ENCODE measurements at regions not wholly inside any gene's neighbourhood (a gene's known extent, or its start where the extent isn't known, plus 50 kb on each side); places are given as distances from the start of the nearest gene placed in this dataset.

- Histone ChIP-seq H3K9me3 (ENCODE audit: control insufficient read depth, low read depth, low read length) (no peaks in the 10 kb centered on the region), H4K5ac (ENCODE audit: insufficient read length, low read depth, low read length) (no peak overlapping the region), H3K23me2 (ENCODE audit: insufficient read length, low read depth, low read length, poor library complexity, severe bottlenecking) (peaks cover 2% of the 10 kb centered on the region), H3K4me2 (ENCODE audit: insufficient read depth, insufficient read length, low read length) (no peak overlapping the region), H2BK5ac (ENCODE audit: insufficient read length, low read length) (no peak overlapping the region), H2BK12ac (ENCODE audit: insufficient read length, low read depth, low read length) (no peak overlapping the region), H3K79me2 (ENCODE audit: insufficient read depth, low read length) (no peaks in the 10 kb centered on the region), H3K9ac (ENCODE audit: extremely low read depth, insufficient read length, low read length) (no peak overlapping the region), H3K23ac (ENCODE audit: insufficient read length, low read depth, low read length) (no peak overlapping the region), H4K8ac (replicated peaks; ENCODE audit: insufficient read length, low read depth, low read length) (no peak overlapping the region), H3K4ac (ENCODE audit: low read depth, low read length) (no peak overlapping the region), H2AFZ (ENCODE audit: low read length) (no peak overlapping the region), H3K14ac (ENCODE audit: insufficient read depth, low read length) (no peak overlapping the region), H3K27me3 (ENCODE audit: insufficient read depth, low read length) (no peaks in the 10 kb centered on the region), H3K56ac (ENCODE audit: insufficient read length, low read depth, low read length) (no peak overlapping the region), H3K18ac (ENCODE audit: insufficient read length, low read depth, low read length) (no peak overlapping the region), H3K79me1 (ENCODE audit: insufficient read depth, low read depth, low read length, poor library complexity, severe bottlenecking) (no peaks in the 10 kb centered on the region), H3T11ph (ENCODE audit: low read length) (no peak overlapping the region), H2BK15ac (ENCODE audit: low read depth, low read length) (no peak overlapping the region), H3K27ac (ENCODE audit: insufficient read length, low read depth, low read length) (no peak overlapping the region), H3K4me1 (ENCODE audit: insufficient read depth, low read length) (no peaks in the 10 kb centered on the region), H2AK5ac (ENCODE audit: insufficient read length, low read length) (no peak overlapping the region), H4K91ac (ENCODE audit: insufficient read length, low read depth, low read length) (no peak overlapping the region), H2BK120ac (ENCODE audit: low read depth, low read length, poor library complexity, severe bottlenecking) (no peak overlapping the region), H4K20me1 (ENCODE audit: control insufficient read depth, insufficient read depth, insufficient read length) (no peaks in the 10 kb centered on the region), H2BK20ac (ENCODE audit: low read depth, low read length, poor library complexity, severe bottlenecking) (no peak overlapping the region)
- H3K4me3 Mint-ChIP-seq: no peak overlapping the region
- peaks cover 9 to 12% of the 10 kb centered on the region in 2 experiments for H3K4me1 Mint-ChIP-seq
- H3K9me3 Mint-ChIP-seq: peaks cover 2 to 4% of the 10 kb centered on the region in 2 experiments; a peak in 4 of 5 replicates
- no CpG with 5 or more reads among the region's 3 CpGs for WGBS (ENCODE audit: extremely low coverage, insufficient read length, low lambda C conversion rate)
- no peaks in the 10 kb centered on the region for H3K27me3 Mint-ChIP-seq (ENCODE audit: low read depth)
- H3K27ac Mint-ChIP-seq: no peak overlapping the region
- no peak for DNase-seq
- H3K36me3 Mint-ChIP-seq (ENCODE audit: insufficient read depth in 1 of 3, low read depth in 3 of 3): no peaks in the 10 kb centered on the region
- no peak for TF ChIP-seq CTCF (conservative IDR thresholded peaks at IDR 0.05)
Measured at GRCh38 chr14:49480053-49480760, 106.0 kb downstream of the RPS29 start.

Measured in H9 (cell line).